ENCODE measurements at regions not wholly inside any gene's neighbourhood (a gene's known extent, or its start where the extent isn't known, plus 50 kb on each side); places are given as distances from the start of the nearest gene placed in this dataset.
A peak's percentile ranks its signal among the peaks of the same experiment; 100 is the strongest.

GRCh38 chr13:29713839-29714238 is 118.4 kb upstream of the SLC7A1 start:
- peaks cover 6% of the 10 kb centered on the region for H3K9me3 ChIP-seq (replicated peaks; ENCODE audit: control insufficient read depth, low read depth, low read length)
- no peak for DNase-seq
- H3K4me1 ChIP-seq (ENCODE audit: control insufficient read depth, insufficient read depth, low read length) = no peaks in the 10 kb centered on the region
- no CpG with 5 or more reads among the region's 2 CpGs for WGBS (ENCODE audit: insufficient coverage)
- H3K4me3 ChIP-seq (ENCODE audit: low read length) = no peak overlapping the region
- H3K27ac ChIP-seq (ENCODE audit: low read length) = no peak overlapping the region
- no peaks in the 10 kb centered on the region for H3K36me3 ChIP-seq (ENCODE audit: control insufficient read depth, insufficient read depth, low read length)
- H3K27me3 ChIP-seq (ENCODE audit: control insufficient read depth, insufficient read depth, low read length) = peaks cover 2% of the 10 kb centered on the region

GRCh38 chr13:29711776-29712175 is 116.3 kb upstream of the SLC7A1 start:
- Histone ChIP-seq H3K36me3 (ENCODE audit: control insufficient read depth, insufficient read depth, low read length) (no peaks in the 10 kb centered on the region), H3K27ac (ENCODE audit: low read length) (no peak overlapping the region), H3K9me3 (replicated peaks; ENCODE audit: control insufficient read depth, low read depth, low read length) (peaks cover 6% of the 10 kb centered on the region), H3K4me3 (ENCODE audit: low read length) (no peak overlapping the region), H3K27me3 (ENCODE audit: control insufficient read depth, insufficient read depth, low read length) (peaks cover 6% of the 10 kb centered on the region), H3K4me1 (ENCODE audit: control insufficient read depth, insufficient read depth, low read length) (no peaks in the 10 kb centered on the region)
- WGBS (ENCODE audit: insufficient coverage) = 100% methylated on average over 1 of the region's 4 CpGs
- no peak for DNase-seq

GRCh38 chr13:29710511-29710910 is 115.0 kb upstream of the SLC7A1 start:
- Histone ChIP-seq H3K4me3 (ENCODE audit: low read length) (no peak overlapping the region), H3K9me3 (replicated peaks; ENCODE audit: control insufficient read depth, low read depth, low read length) (peaks cover 12% of the 10 kb centered on the region), H3K27ac (ENCODE audit: low read length) (no peak overlapping the region), H3K36me3 (ENCODE audit: control insufficient read depth, insufficient read depth, low read length) (no peaks in the 10 kb centered on the region), H3K27me3 (ENCODE audit: control insufficient read depth, insufficient read depth, low read length) (peaks cover 6% of the 10 kb centered on the region), H3K4me1 (ENCODE audit: control insufficient read depth, insufficient read depth, low read length) (no peaks in the 10 kb centered on the region)
- 67% methylated on average over 1 of the region's 1 CpG for WGBS (ENCODE audit: insufficient coverage)
- DNase-seq = no peak

DNA sequence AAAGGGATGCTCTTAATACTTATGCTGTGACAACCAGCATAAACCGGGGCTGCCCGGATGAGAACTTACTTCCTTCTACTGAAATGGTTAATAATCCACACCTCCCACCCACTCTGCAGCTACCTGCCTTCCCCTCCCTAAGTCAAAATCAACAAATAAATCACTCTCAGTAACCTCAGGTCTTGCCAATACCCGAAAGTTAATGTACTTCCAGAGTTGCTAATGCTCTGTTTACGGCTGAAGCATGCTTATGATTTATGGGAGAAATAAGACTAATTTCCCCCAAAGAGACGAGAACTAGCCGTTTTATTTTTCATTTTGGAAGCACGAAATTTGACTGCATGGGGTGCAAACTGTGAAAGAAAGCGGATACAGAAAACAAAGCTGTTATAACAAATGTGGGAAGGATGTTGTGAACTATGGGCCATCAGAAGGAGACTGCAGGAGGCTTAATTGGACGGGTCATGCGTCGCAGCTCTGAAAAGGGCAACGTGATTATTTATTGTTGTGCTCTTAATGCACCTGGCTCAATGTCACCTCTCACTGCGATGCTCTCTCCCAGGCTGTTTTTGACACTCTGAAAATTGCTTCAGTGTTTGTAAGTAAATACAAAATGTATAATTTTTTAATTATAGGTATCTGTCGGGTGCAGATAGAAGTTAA is 114.0 kb upstream of the SLC7A1 start:
- 37% methylated on average over 5 of the region's 14 CpGs for WGBS (ENCODE audit: insufficient coverage)
- peaks cover 13% of the 10 kb centered on the region for H3K9me3 ChIP-seq (replicated peaks; ENCODE audit: control insufficient read depth, low read depth, low read length)
- H3K27me3 ChIP-seq (ENCODE audit: control insufficient read depth, insufficient read depth, low read length) = peaks cover 8% of the 10 kb centered on the region
- no peak for DNase-seq
- peaks cover 2% of the 10 kb centered on the region for H3K4me1 ChIP-seq (ENCODE audit: control insufficient read depth, insufficient read depth, low read length)
- no peak overlapping the region for H3K4me3 ChIP-seq (ENCODE audit: low read length)
- H3K27ac ChIP-seq (ENCODE audit: low read length) = no peak overlapping the region
- H3K36me3 ChIP-seq (ENCODE audit: control insufficient read depth, insufficient read depth, low read length) = no peaks in the 10 kb centered on the region

- Histone ChIP-seq H3K36me3 (ENCODE audit: control insufficient read depth, insufficient read depth, low read length) (no peaks in the 10 kb centered on the region), H3K9me3 (replicated peaks; ENCODE audit: control insufficient read depth, low read depth, low read length) (peaks cover 7% of the 10 kb centered on the region), H3K4me3 (ENCODE audit: low read length) (no peak overlapping the region), H3K27ac (ENCODE audit: low read length) (no peak overlapping the region), H3K4me1 (ENCODE audit: control insufficient read depth, insufficient read depth, low read length) (peaks cover 5% of the 10 kb centered on the region), H3K27me3 (ENCODE audit: control insufficient read depth, insufficient read depth, low read length) (peaks cover 10% of the 10 kb centered on the region)
- WGBS (ENCODE audit: insufficient coverage) = 81% methylated on average over 5 of the region's 7 CpGs
- no peak for DNase-seq
Observed at GRCh38 chr13:29707876-29708543, 112.5 kb upstream of the SLC7A1 start.

- 80% methylated on average over 6 of the region's 9 CpGs for WGBS (ENCODE audit: insufficient coverage)
Observed at GRCh38 chr13:29706923-29707322, 111.4 kb upstream of the SLC7A1 start.

DNA sequence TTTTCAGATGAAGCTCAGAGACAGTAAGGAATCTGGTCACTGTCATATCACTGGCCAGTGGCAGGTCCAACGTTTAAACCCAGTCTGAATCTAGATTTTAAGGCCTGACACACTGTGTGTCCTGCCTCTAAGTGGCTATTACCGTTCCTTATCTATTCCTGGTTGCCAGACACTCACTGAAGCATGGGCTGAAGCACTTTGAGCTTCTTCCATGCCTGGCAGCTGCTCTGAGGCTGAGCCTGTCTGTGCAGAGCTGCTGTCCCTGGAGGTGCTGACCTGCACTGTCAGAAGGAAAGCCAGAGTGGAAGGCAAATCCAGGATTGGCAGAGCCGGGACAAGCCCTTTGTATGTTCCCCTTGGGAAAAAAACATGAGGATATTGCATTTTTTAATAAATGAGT is 109.2 kb upstream of the SLC7A1 start:
- Histone ChIP-seq H3K27me3 (ENCODE audit: control insufficient read depth, insufficient read depth, low read length) (peaks cover 10% of the 10 kb centered on the region), H3K9me3 (replicated peaks; ENCODE audit: control insufficient read depth, low read depth, low read length) (peaks cover 7% of the 10 kb centered on the region), H3K36me3 (ENCODE audit: control insufficient read depth, insufficient read depth, low read length) (no peaks in the 10 kb centered on the region), H3K4me1 (ENCODE audit: control insufficient read depth, insufficient read depth, low read length) (peaks cover 9% of the 10 kb centered on the region), H3K27ac (ENCODE audit: low read length) (no peak overlapping the region), H3K4me3 (ENCODE audit: low read length) (no peak overlapping the region)
- DNase-seq = no peak
- 36% methylated on average over 2 of the region's 3 CpGs for WGBS (ENCODE audit: insufficient coverage)

More at GRCh38 chr13:29706923-29707322, 111.4 kb upstream of the SLC7A1 start:
- no peak for DNase-seq
- Histone ChIP-seq H3K4me3 (ENCODE audit: low read length) (no peak overlapping the region), H3K4me1 (ENCODE audit: control insufficient read depth, insufficient read depth, low read length) (peaks cover 9% of the 10 kb centered on the region), H3K27me3 (ENCODE audit: control insufficient read depth, insufficient read depth, low read length) (peaks cover 12% of the 10 kb centered on the region), H3K27ac (ENCODE audit: low read length) (no peak overlapping the region), H3K36me3 (ENCODE audit: control insufficient read depth, insufficient read depth, low read length) (no peaks in the 10 kb centered on the region), H3K9me3 (replicated peaks; ENCODE audit: control insufficient read depth, low read depth, low read length) (peaks cover 7% of the 10 kb centered on the region)

- Histone ChIP-seq H3K27ac (ENCODE audit: low read length) (no peak overlapping the region), H3K36me3 (ENCODE audit: control insufficient read depth, insufficient read depth, low read length) (no peaks in the 10 kb centered on the region), H3K27me3 (ENCODE audit: control insufficient read depth, insufficient read depth, low read length) (peaks cover 8% of the 10 kb centered on the region), H3K9me3 (replicated peaks; ENCODE audit: control insufficient read depth, low read depth, low read length) (peaks cover 7% of the 10 kb centered on the region), H3K4me3 (ENCODE audit: low read length) (no peak overlapping the region), H3K4me1 (ENCODE audit: control insufficient read depth, insufficient read depth, low read length) (peaks cover 9% of the 10 kb centered on the region)
- WGBS (ENCODE audit: insufficient coverage) = 78% methylated on average over 2 of the region's 4 CpGs
- no peak for DNase-seq
Observed at GRCh38 chr13:29703421-29703820, 107.9 kb upstream of the SLC7A1 start.

DNA sequence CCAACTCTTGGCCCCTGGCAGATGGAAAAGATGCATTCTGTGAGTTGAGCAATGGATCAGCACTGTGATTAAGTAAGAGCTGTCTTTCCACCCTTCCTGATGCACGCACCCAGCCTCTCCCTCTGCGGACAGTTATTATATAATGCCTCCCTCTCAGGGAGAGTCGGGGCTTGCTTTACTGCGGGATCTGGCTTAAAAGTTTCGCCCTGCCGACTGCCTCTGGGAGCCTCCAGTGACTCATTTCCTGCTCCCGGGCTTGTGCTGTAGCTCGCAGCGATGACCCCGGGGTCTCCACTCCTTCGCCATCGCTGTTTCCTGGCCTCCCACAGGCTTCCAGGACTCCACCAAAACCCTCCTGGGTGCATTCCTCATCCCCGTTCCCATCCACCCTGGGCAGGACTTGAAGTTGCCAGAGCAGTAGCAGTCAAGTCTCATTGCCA is 107.4 kb upstream of the SLC7A1 start:
- H3K4me1 ChIP-seq (ENCODE audit: control insufficient read depth, insufficient read depth, low read length) = peaks cover 9% of the 10 kb centered on the region
- peaks cover 7% of the 10 kb centered on the region for H3K9me3 ChIP-seq (replicated peaks; ENCODE audit: control insufficient read depth, low read depth, low read length)
- WGBS (ENCODE audit: insufficient coverage) = 13% methylated on average over 13 of the region's 13 CpGs
- no peak overlapping the region for H3K4me3 ChIP-seq (ENCODE audit: low read length)
- DNase-seq = peak; percentile 52
- H3K36me3 ChIP-seq (ENCODE audit: control insufficient read depth, insufficient read depth, low read length) = no peaks in the 10 kb centered on the region
- peaks cover 6% of the 10 kb centered on the region for H3K27me3 ChIP-seq (ENCODE audit: control insufficient read depth, insufficient read depth, low read length)
- H3K27ac ChIP-seq (ENCODE audit: low read length) = no peak overlapping the region

DNA sequence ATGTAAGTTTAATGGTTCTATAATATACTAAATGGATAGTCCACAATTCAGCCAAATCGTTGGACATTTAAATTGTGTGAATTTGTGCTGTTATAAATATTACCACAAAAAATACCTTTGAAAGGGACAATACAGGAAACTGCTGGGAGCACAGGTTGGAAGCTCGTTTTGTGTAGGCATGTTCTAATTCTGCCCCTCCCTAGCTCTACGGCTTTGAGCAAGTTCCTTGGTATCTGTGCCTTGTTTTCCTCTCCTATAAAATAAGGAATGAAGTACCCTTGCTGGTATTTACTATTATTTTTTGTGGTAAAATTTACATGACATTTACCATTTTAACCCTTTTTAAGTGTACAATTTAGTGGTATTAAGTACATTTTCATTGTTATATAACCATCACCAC is 102.6 kb upstream of the SLC7A1 start:
- H3K27ac ChIP-seq (ENCODE audit: low read length) = no peak overlapping the region
- no peak for DNase-seq
- peaks cover 3% of the 10 kb centered on the region for H3K27me3 ChIP-seq (ENCODE audit: control insufficient read depth, insufficient read depth, low read length)
- H3K9me3 ChIP-seq (replicated peaks; ENCODE audit: control insufficient read depth, low read depth, low read length) = no peaks in the 10 kb centered on the region
- no peaks in the 10 kb centered on the region for H3K36me3 ChIP-seq (ENCODE audit: control insufficient read depth, insufficient read depth, low read length)
- H3K4me1 ChIP-seq (ENCODE audit: control insufficient read depth, insufficient read depth, low read length) = peaks cover 5% of the 10 kb centered on the region
- no peak overlapping the region for H3K4me3 ChIP-seq (ENCODE audit: low read length)
- WGBS (ENCODE audit: insufficient coverage) = no CpG with 5 or more reads among the region's 3 CpGs
